GM12864 (cell line): ENCODE measurements at regions not wholly inside any gene's neighbourhood (a gene's known extent, or its start where the extent isn't known, plus 50 kb on each side); places are given as distances from the start of the nearest gene placed in this dataset.

Experiments used
- DNase-seq: peaks from one replicate; pipeline ENCODE4 v3.0.0-alpha.2; 2011; ENCODE audit warnings: low read depth
- H3K4me3 ChIP-seq: 2 replicates; pipeline ENCODE4 v1.5.1; 2011; ENCODE audit warnings: mild to moderate bottlenecking, low read depth, low read length, control low read depth
- TF ChIP-seq, protein P1 (sequence below): IDR thresholded peaks from 2 replicates; pipeline ENCODE4 v1.5.1; 2011; ENCODE audit warnings: low read depth, mild to moderate bottlenecking, moderate library complexity, low read length, control low read depth, inconsistent platforms; ENCODE audit errors: missing control alignments

- TF ChIP-seq, protein P1, sequence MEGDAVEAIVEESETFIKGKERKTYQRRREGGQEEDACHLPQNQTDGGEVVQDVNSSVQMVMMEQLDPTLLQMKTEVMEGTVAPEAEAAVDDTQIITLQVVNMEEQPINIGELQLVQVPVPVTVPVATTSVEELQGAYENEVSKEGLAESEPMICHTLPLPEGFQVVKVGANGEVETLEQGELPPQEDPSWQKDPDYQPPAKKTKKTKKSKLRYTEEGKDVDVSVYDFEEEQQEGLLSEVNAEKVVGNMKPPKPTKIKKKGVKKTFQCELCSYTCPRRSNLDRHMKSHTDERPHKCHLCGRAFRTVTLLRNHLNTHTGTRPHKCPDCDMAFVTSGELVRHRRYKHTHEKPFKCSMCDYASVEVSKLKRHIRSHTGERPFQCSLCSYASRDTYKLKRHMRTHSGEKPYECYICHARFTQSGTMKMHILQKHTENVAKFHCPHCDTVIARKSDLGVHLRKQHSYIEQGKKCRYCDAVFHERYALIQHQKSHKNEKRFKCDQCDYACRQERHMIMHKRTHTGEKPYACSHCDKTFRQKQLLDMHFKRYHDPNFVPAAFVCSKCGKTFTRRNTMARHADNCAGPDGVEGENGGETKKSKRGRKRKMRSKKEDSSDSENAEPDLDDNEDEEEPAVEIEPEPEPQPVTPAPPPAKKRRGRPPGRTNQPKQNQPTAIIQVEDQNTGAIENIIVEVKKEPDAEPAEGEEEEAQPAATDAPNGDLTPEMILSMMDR, result no peak
- DNase-seq, result no peak
- H3K4me3 ChIP-seq, result no peak overlapping the region
Measured at GRCh38 chr2:160810406-160810805, 316.8 kb upstream of the RBMS1 start.

- TF ChIP-seq, protein P1, result no peak
- no peak overlapping the region for H3K4me3 ChIP-seq
- no peak for DNase-seq
Measured at GRCh38 chr2:160812830-160813505, 319.4 kb upstream of the RBMS1 start.

GRCh38 chr2:160813506-160813858 is 319.9 kb upstream of the RBMS1 start:
- DNase-seq, result no peak
- no peak overlapping the region for H3K4me3 ChIP-seq
- TF ChIP-seq, protein P1, result no peak

GRCh38 chr2:160816916-160817499 is 323.4 kb upstream of the RBMS1 start:
- TF ChIP-seq, protein P1, result no peak
- DNase-seq, result no peak
- no peak overlapping the region for H3K4me3 ChIP-seq

DNA sequence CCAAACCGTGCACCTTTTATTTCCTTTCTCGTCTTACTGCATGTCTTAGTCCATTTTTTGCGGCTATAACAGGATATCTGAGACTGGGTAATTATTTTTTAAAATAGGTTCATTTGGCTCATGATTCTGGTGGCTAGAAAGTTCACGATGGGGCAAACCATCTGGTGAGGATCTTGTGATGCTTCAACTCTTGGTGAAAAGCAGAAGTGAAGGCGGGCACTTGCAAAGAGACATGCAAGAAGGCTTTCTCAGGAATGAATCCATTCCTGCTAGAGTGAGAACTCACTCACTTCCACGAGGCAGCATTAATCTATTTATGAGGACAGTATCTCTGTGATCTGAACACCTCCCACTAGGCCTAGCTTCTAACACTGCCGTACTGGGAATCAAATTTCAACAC is 327.1 kb upstream of the RBMS1 start:
- no peak for DNase-seq
- TF ChIP-seq, protein P1, result no peak

GRCh38 chr2:160822006-160822405 is 328.4 kb upstream of the RBMS1 start:
- no peak overlapping the region for H3K4me3 ChIP-seq
- TF ChIP-seq, protein P1, result no peak
- DNase-seq, result no peak

More for the DNA sequence above, 327.1 kb upstream of the RBMS1 start:
- H3K4me3 ChIP-seq, result no peak overlapping the region

DNA sequence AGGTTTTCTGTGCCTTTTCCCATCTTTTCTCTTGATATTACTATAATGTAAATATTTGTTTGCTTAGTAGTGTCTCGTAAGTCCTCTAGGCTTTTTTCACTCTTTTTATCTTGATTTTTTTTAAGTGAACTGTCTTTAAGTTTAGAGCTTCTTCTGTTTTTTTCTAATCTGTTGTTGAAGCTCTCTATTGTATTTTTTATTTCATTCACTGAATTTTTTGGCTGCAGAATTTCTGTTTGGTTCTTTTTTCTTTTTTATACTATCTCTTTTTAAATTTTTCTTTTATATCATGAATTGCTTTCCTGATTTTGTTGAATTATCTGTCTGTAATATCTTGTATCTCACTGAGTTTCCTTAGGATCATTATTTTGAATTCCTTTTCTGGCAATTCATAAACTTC is 331.8 kb upstream of the RBMS1 start:
- DNase-seq, result no peak
- TF ChIP-seq, protein P1, result no peak
- no peak overlapping the region for H3K4me3 ChIP-seq
